Fibroblast of skin of left biceps (primary cell): ENCODE measurements at regions not wholly inside any gene's neighbourhood (a gene's known extent, or its start where the extent isn't known, plus 50 kb on each side); places are given as distances from the start of the nearest gene placed in this dataset.

Experiments
- DNase-seq, 2 experiments: peaks; one replicate each; pipeline ENCODE4 v3.0.0-alpha.2; 2013; ENCODE audit warnings: low read depth in 2 of 2

- DNase-seq, result peak in 1 of 2 experiments; percentile 24
Measured at GRCh38 chr10:81019029-81019890, 481.6 kb downstream of the SH2D4B start.

- DNase-seq, result no peak
Measured at GRCh38 chr10:81021428-81022129, 483.9 kb downstream of the SH2D4B start.

- DNase-seq, result peak; percentile 54 to 61
Measured at GRCh38 chr10:81026591-81026990, 488.9 kb downstream of the SH2D4B start.

- peak; percentile 31 to 32 for DNase-seq
Measured at GRCh38 chr10:81027223-81027622, 489.5 kb downstream of the SH2D4B start.

DNA sequence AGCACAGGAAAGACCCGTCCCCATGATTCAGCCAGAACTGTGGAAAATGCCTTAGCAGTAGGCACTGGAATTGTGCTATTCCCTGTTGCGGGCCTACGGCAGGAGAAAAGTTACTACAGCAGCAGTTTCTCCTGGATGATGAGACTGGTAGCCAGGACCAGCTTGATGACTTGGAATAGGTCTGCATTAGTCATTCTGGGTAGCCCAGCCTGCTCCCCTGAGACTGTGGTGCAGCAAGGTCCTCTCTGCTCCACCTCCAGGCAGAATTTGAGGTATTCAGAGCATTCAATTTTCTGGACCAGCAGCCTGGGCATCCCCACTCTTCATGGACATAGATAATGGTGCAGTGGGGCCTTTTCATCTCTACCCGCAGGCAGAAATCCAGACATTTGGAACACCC, 490.0 kb downstream of the SH2D4B start:
- no peak for DNase-seq

DNA sequence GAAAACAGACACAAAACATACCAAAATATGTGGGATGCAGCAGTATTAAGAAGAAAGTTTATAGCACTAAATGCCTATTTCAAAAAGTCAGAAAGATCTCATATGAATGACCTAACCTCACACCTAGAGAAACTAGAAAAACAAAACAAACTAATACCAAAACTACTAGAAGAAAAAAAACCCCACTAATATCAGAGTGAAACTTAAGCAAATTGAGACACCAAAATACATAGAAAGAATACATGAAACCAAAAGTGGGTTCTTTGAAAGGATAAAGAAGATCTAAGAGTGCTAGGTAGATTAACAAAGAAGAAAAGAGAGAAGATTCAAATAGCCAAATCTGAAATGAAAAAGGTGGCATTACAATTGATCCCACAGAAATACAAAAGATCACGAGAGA, 494.1 kb downstream of the SH2D4B start:
- DNase-seq, result no peak

DNA sequence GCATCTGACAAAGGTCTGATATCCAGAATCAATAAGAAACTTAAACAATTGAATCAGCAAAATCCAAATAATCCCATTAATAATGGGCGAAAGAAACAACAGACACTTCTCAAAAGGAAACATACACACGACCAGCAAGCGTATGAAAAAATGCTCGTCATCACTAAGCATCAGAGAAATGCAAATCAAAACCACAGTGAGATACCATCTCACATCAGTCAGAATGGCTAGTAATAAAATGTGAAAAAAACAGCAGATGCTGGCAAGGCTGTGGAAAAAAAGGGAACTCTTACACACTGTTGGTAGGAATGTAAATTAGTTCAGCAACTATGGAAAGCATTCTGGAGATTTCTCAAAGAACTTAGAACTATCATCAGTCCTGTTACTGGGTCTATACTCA, 496.7 kb downstream of the SH2D4B start:
- no peak for DNase-seq

- DNase-seq, result no peak
Measured at GRCh38 chr10:81036257-81036656, 498.6 kb downstream of the SH2D4B start.

- no peak for DNase-seq
Measured at GRCh38 chr10:81040031-81040430, 502.3 kb downstream of the SH2D4B start.

DNA sequence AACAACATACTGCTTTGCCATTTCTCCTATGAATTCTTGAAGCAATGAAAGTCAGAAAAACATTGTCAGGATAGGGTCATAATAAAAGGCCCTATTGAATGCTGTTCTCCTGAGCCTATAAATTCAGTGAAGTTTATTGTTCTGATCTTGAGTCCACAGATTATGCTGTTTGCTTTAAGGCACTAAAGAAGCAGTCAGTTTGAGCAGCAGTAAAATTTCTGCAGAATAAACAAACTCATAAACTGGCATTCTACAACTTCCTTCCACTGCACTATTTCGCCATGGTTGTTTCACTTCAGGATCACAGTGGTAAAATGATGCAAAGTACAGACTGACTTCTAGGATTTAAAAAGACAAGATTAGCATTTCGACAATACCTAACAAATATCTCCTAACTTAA, 503.2 kb downstream of the SH2D4B start:
- DNase-seq, result no peak

GRCh38 chr10:81042647-81043046, 504.9 kb downstream of the SH2D4B start:
- DNase-seq, result no peak

- no peak for DNase-seq
Measured at GRCh38 chr10:81065474-81065873, 527.8 kb downstream of the SH2D4B start.

GRCh38 chr10:81068460-81068859, 530.8 kb downstream of the SH2D4B start:
- DNase-seq, result no peak

DNA sequence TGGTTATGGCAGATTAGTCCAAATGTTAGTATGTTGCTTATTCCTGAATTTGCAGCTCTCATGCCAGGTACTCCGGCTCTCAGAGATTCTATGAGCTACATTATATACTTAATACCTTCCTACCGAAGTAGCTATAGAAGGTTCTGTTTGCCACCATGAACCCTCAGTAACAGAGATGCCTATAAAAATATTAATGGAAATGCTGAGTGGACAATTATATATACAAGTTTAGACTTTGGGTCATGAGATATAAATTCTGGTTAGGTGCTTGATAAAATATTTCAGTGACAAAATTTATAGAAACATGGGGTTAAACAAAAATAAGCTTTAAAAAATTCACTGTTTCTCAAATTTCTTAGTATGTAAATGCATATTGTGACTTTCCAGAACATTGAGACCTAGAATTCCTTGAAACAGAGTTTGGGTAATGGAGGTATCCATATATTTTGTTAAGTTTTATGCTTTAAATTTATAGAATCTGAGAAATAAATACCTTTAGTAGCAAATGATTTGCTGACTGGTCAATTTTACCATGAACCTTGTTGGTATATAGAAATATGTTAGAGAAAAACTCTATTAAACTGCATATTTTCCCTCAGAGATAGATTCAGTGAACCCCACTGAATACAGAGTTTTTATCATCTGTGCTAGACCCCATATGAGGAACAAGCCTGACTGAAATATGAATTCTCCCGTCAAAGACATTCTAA, 533.5 kb downstream of the SH2D4B start:
- DNase-seq, result no peak

GRCh38 chr10:81073155-81073554, 535.5 kb downstream of the SH2D4B start:
- no peak for DNase-seq

DNA sequence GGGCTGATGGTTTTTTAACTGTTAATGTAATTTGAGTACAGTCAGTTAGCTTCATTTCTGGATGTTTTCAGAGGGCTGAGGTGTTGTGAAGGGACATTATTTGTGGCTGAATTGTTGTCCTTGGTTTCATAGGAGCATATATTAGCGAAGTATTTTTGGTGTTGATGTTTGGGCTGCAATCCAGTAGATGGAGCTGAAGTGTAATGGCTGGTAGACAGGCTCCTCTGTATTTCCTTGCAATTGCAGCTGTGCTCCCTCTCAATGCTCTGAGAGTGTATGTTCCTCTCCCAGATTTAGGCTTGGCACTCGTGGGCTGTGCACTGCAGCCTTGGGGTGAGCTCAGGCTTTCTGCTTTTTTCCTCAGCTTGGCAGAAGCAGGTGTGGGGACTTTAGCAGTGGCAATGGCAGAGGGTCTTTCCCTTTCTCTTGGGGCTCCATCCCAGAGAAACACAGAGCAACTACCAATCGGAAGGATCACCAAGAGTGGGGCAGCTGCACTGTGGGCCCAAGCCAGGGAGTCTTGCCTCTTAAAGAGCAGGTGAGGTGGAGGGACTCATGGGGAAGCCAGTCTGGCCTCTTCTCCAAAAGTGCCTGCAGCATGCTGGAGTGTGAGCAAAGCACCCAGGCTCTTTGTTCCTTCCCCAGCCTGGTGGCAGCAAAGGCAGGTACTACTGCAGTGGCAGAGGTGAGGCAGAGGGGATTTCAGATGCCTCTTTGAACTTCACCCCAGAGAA, 544.4 kb downstream of the SH2D4B start:
- no peak for DNase-seq

DNA sequence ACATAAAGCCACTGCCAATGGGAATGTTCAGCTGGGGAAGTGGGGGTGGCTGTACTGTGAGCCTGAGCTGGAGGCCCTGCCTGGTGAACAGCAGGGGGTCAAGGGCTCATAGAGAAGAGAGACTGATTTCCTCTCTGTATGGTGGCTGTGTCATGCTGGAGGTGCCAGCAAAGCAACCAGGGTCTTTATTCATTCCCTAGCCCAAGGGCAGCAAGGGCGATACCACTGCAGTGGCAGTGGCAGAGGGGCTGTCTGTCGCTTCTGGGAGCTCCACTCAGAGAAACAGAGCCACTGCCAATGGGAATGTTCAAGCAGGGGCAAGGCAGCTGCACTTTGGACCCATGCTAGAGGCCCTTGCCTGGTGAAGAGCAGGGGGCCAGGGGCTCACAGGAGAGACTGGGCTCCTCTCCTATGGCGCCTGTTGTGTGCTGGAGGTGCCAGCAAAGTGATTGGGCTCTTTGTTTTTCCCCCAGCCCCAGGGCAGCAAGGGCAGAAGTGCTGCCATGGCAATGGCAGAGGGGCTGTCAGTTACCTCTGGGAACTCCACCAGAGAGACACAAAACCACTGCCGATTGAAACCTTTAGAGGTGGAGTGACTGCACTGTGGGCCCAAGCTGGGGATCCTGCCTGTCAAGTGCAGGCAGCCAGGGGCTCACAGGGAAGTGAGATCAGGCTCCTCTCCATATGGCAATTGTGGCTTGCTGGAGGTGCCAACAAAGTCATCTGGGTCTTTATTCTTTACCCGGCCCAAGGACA, 545.1 kb downstream of the SH2D4B start:
- DNase-seq, result no peak

- DNase-seq, result no peak
Measured at GRCh38 chr10:81093056-81093455, 555.4 kb downstream of the SH2D4B start.

DNA sequence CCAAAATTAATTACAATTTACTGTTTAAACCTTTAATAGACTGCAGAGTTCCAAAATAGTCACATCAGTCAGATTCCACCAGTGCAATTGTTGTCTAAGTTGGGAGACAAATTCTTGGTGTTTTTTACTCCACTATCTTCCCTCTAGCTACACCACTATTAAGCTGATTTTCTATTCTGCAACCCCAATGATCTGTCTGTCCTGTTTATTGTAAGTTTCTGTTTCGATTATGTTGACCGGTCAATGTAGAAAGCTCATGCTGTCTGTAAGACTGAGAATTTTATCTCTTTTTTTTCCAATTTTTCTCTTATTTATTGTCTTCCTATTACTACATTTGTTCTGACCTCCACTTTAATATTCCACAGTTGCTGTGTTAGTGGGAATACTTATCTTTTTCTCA, 557.5 kb downstream of the SH2D4B start:
- DNase-seq, result no peak

- no peak for DNase-seq
Measured at GRCh38 chr10:81096558-81096957, 558.9 kb downstream of the SH2D4B start.

DNA sequence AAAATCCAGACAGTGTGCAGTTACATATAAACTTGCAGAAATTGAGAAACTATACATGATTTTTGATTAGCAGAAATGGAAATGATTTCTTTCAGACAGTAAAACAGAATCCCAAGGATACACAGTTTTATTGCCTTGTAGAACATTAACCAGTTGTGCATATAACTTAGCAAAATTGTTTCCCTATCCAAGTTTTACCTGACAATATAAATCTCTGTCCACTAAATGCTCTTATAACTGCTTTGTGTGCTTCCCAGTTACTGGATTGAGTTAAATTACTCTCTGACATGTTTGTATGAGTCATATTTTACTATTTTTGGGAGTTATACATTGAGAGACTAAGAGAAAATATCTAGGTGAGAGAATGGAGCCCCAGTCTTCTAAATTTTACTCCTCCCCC, 563.4 kb downstream of the SH2D4B start:
- no peak for DNase-seq
